OCI-LY7 (cell line): ENCODE measurements at regions not wholly inside any gene's neighbourhood (a gene's known extent, or its start where the extent isn't known, plus 50 kb on each side); places are given as distances from the start of the nearest gene placed in this dataset.

Experiments
- CTCF ChIP-seq: fragments of 200-600 bp; sonication (generic); conservative IDR thresholded peaks from 2 replicates; pipeline ENCODE4 v1.5.1; 2014; ENCODE audit warnings: mild to moderate bottlenecking, antibody characterized with exemption, low read length, moderate library complexity, mixed read lengths
- EZH2phosphoT487 ChIP-seq: fragments of 200-600 bp; sonication (generic); IDR thresholded peaks from 2 replicates; pipeline ENCODE4 v1.6.1; 2018; ENCODE audit warnings: low read depth, borderline replicate concordance, mild to moderate bottlenecking, mixed run types, antibody characterized with exemption, low read length, moderate library complexity, mixed read lengths

GRCh38 chr20:22815603-22816315, 219.4 kb upstream of the SSTR4 start:
- no peak for TF ChIP-seq CTCF
- no peak for TF ChIP-seq EZH2phosphoT487
